ENCODE measurements at regions not wholly inside any gene's neighbourhood (a gene's known extent, or its start where the extent isn't known, plus 50 kb on each side); places are given as distances from the start of the nearest gene placed in this dataset.

GRCh38 chr12:16891673-16892072 is 285.7 kb upstream of the LMO3 start (continued):
- TF ChIP-seq ARID4B (CRISPR knock-in tag; IDR thresholded peaks at IDR 0.05; ENCODE audit: borderline replicate concordance): no peak

- no peaks in the 10 kb centered on the region for H3K27me3 Mint-ChIP-seq (ENCODE audit: low read depth)
- no peak overlapping the region for H3K4me3 Mint-ChIP-seq
- ChIA-PET POLR2A (no interaction called here), CTCF (no interaction called here)
- H3K27ac Mint-ChIP-seq: no peak overlapping the region
- no peak for ATAC-seq
- H3K4me1 Mint-ChIP-seq: peaks cover 9% of the 10 kb centered on the region
- no peaks in the 10 kb centered on the region for H3K36me3 Mint-ChIP-seq
- no peak for DNase-seq (ENCODE audit: low spot score)
- peaks cover 9% of the 10 kb centered on the region for H3K9me3 Mint-ChIP-seq
- TF ChIP-seq ARID4B (CRISPR knock-in tag; IDR thresholded peaks at IDR 0.05; ENCODE audit: borderline replicate concordance): no peak
- no peak for TF ChIP-seq ZNF281 (CRISPR knock-in tag; IDR thresholded peaks at IDR 0.05)
- no peak for TF ChIP-seq CDX4 (CRISPR knock-in tag; IDR thresholded peaks at IDR 0.05; ENCODE audit: borderline replicate concordance)
- no peak for TF ChIP-seq ATF6 (CRISPR knock-in tag; IDR thresholded peaks at IDR 0.05)
- TF ChIP-seq ATF3 (CRISPR knock-in tag; conservative IDR thresholded peaks at IDR 0.05): no peak
- no peak for TF ChIP-seq FOXP1 (CRISPR knock-in tag; IDR thresholded peaks at IDR 0.05; ENCODE audit: borderline replicate concordance)
- TF ChIP-seq STAT6 (CRISPR knock-in tag; conservative IDR thresholded peaks at IDR 0.05; ENCODE audit: low read depth): no peak
- TF ChIP-seq SOX15 (CRISPR knock-in tag; IDR thresholded peaks at IDR 0.05): no peak
- TF ChIP-seq AFF4 (CRISPR knock-in tag; IDR thresholded peaks at IDR 0.05; ENCODE audit: borderline replicate concordance): no peak
- no peak for TF ChIP-seq IRF2 (CRISPR knock-in tag; IDR thresholded peaks at IDR 0.05; ENCODE audit: borderline replicate concordance, low read depth)
Measured at GRCh38 chr12:16884819-16885218, 278.9 kb upstream of the LMO3 start.
